AG04450 (cell line): ENCODE measurements at regions not wholly inside any gene's neighbourhood (a gene's known extent, or its start where the extent isn't known, plus 50 kb on each side); places are given as distances from the start of the nearest gene placed in this dataset.

Experiments
- CTCF ChIA-PET: fragments of 300-600, 350-600 bp; formaldehyde crosslinking; extraction: SDS; loops from one replicate; lab custom pipeline; 2022; ENCODE audit warnings: antibody characterized with exemption, inconsistent platforms; lab: Charles Lee
- POLR2A ChIA-PET: fragments of 350-600 bp; formaldehyde crosslinking; extraction: SDS; loops from one replicate; lab custom pipeline; 2021; ENCODE audit warnings: antibody characterized with exemption, inconsistent platforms; lab: Yijun Ruan, JAX
- DNase-seq: peaks from one replicate; pipeline ENCODE4 v3.0.0-alpha.2; 2011; ENCODE audit warnings: low read depth, low spot score
- H3K27ac ChIP-seq: one replicate; pipeline ENCODE4 v1.5.1; 2012; ENCODE audit warnings: low read depth, low read length, control low read depth
- H3K27me3 ChIP-seq: one replicate; pipeline ENCODE4 v1.6.0; 2012; ENCODE audit warnings: low read length; ENCODE audit not compliant: control insufficient read depth, insufficient read depth
- H3K4me3 ChIP-seq: 2 replicates; pipeline ENCODE4 v1.5.1; 2011; ENCODE audit warnings: mild to moderate bottlenecking, low read depth, low read length, control low read depth
- H3K9me3 ChIP-seq: 2 replicates; pipeline ENCODE4 v1.5.1; 2012; ENCODE audit warnings: low read length; ENCODE audit not compliant: control insufficient read depth, insufficient read depth
- TF ChIP-seq, protein P1 (sequence below): IDR thresholded peaks from 2 replicates; pipeline ENCODE4 v1.5.1; 2011; ENCODE audit warnings: low read depth, low read length, control low read depth, inconsistent platforms

DNA sequence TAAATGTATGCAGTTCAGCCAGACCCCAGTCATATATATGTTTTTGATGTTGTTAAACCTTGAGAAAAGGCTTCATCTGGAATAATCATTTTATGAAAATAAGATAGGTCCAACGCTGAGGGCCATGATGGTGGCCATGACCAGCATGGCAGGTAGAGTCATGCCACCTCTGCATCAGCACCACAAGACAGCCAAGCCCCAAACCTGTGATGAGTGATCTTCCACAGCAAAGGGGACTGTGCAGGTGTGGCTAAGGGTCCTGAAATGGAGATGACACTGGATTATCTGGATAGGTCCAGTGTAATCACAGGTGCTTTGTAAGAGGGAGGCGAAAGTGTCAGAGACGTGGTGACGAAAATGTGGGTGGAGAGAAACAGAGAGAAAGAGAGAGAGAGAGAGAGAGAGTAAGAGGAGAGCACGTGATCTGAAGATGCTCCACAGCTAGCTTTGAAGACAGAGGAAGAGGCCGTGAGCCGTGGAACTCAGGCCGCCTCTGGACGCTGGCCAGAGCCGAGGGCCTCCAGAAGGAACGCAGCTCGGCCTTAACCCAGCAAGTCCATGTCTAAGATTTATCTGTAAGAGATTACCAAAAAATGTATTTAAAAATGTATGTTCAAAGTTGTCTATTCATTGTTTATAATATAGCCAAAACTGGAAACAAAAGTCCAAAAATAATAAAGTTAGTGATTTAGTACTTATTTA, 304.4 kb upstream of the SHH start:
- Histone ChIP-seq H3K4me3 (no peak overlapping the region), H3K27me3 (no peaks in the 10 kb centered on the region), H3K9me3 (peaks cover 34% of the 10 kb centered on the region), H3K27ac (no peak overlapping the region)
- ChIA-PET POLR2A (interaction anchor here (0.5 kb wide), 1 partner anchor 1743 kb away, joined by 3 read pairs; no protein-coding TSS in a partner anchor), CTCF (no interaction called here)
- TF ChIP-seq, protein P1, sequence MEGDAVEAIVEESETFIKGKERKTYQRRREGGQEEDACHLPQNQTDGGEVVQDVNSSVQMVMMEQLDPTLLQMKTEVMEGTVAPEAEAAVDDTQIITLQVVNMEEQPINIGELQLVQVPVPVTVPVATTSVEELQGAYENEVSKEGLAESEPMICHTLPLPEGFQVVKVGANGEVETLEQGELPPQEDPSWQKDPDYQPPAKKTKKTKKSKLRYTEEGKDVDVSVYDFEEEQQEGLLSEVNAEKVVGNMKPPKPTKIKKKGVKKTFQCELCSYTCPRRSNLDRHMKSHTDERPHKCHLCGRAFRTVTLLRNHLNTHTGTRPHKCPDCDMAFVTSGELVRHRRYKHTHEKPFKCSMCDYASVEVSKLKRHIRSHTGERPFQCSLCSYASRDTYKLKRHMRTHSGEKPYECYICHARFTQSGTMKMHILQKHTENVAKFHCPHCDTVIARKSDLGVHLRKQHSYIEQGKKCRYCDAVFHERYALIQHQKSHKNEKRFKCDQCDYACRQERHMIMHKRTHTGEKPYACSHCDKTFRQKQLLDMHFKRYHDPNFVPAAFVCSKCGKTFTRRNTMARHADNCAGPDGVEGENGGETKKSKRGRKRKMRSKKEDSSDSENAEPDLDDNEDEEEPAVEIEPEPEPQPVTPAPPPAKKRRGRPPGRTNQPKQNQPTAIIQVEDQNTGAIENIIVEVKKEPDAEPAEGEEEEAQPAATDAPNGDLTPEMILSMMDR, result no peak
- no peak for DNase-seq

DNA sequence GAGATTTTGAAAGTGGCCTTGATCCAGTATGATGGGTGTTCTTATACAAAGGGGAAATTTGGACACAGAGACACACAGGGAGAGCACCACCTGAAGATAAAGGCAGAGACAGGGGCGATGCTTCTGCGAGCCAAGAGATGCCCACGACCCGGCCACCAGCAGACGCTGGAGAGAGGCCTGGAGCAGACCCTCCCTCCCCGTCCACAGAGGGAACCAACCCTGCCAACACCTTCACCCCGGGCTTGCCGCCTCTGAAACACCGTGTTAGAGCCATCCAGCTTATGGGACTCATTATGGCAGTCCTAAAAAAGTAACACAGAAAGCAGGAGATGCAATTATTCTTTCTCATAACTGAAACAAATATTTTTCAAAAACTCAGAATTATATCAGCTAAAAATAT, 303.3 kb upstream of the SHH start:
- ChIA-PET CTCF (no interaction called here), POLR2A (no interaction called here)
- Histone ChIP-seq H3K4me3 (no peak overlapping the region), H3K27ac (no peak overlapping the region), H3K9me3 (peaks cover 24% of the 10 kb centered on the region), H3K27me3 (no peaks in the 10 kb centered on the region)
- DNase-seq, result no peak
- TF ChIP-seq, protein P1, result no peak

DNA sequence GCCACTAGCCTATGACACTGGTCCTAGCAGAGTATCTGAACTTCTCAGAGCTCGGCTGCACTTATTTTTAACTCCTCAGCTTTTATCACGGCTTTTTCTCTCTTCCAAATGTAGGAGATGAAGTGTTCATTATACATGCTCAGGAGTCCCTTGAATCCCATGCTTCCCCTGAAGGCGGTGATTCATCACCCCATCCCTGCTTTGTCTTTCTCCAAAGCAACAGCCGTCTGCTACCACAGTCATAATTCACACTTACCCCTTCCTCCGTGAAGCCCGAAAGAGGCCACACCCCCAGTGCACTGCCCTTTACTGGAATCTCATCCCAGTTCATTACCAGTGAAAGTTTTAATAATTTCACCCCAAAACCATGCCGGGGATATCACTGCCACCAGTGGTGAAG, 301.5 kb upstream of the SHH start:
- no peak for DNase-seq
- TF ChIP-seq, protein P1, result no peak
- Histone ChIP-seq H3K27ac (no peak overlapping the region), H3K4me3 (no peak overlapping the region), H3K9me3 (peaks cover 29% of the 10 kb centered on the region), H3K27me3 (no peaks in the 10 kb centered on the region)
- ChIA-PET POLR2A (no interaction called here), CTCF (no interaction called here)

DNA sequence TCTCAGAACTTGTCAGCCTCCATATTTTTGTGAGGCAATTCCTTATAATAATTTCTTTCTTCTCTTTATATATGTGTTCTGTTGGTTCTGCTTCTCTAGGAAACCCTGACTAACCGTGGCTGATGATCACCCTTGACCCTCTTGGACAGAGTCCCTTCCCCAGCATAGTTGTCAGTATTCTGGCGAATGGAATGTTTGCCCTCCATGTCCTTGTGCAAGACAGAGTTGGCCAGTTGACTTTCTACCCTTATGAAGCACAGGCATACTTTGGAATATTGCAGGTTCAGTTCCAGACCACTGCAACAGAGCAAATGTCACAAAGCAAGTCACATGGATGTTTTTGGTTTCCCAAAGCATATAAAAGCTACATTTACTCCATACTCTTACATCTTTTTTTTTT, 297.7 kb upstream of the SHH start:
- ChIA-PET CTCF (no interaction called here), POLR2A (no interaction called here)
- TF ChIP-seq, protein P1, result no peak
- no peaks in the 10 kb centered on the region for H3K27me3 ChIP-seq
- no peak overlapping the region for H3K27ac ChIP-seq
- DNase-seq, result no peak
- no peak overlapping the region for H3K4me3 ChIP-seq
- H3K9me3 ChIP-seq, result peaks cover 45% of the 10 kb centered on the region

DNA sequence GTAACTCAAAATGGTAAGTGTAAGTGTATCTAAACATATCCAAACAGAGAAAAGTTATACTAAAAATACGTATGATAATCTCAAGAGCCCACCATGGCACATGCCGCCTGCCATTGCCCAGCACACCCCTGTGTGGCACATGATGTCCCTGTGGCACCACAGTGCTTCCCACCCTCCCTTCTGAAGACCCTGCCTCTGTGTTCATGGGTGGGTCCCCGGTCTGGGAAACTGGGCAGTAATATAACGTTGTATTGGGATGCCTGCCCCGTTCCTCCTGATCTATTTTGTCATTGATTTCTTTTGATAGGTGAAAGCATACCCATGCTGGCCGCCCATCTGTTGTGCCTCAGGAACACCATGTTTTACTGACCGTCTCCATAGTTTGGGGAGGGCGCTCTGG, 296.8 kb upstream of the SHH start:
- DNase-seq, result no peak
- CTCF ChIA-PET, result no interaction called here
- Histone ChIP-seq H3K9me3 (peaks cover 54% of the 10 kb centered on the region), H3K4me3 (no peak overlapping the region), H3K27me3 (no peaks in the 10 kb centered on the region), H3K27ac (no peak overlapping the region)
- TF ChIP-seq, protein P1, result no peak
- POLR2A ChIA-PET, result no interaction called here
